8988T (cell line): ENCODE measurements at regions not wholly inside any gene's neighbourhood (a gene's known extent, or its start where the extent isn't known, plus 50 kb on each side); places are given as distances from the start of the nearest gene placed in this dataset.

Experiments used
- DNase-seq: peaks from one replicate; pipeline ENCODE4 v3.0.0; 2011

DNA sequence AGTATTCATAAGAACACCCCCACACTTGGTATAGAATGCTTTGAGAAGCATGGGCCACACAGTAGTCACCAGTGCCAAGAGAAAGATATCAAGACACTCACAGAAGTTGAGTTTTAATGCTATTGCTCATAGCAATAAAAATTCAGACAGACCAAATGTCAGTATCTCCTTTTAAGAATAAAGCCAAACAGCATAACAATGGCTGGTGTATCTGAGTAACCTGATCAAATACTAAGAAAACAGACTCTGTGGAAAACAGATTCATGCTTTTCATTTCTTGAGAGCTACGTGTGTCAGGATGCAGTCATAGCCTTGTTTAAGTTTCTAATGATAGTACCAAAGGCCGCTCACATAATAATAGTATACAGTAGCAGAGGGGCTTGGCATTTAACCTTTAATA is 778.5 kb downstream of the MECOM start:
- no peak for DNase-seq

GRCh38 chr3:168884353-168884903 is 779.1 kb downstream of the MECOM start:
- DNase-seq = no peak

- DNase-seq = no peak
Measured at GRCh38 chr3:168883145-168883544, 780.4 kb downstream of the MECOM start.

- DNase-seq = no peak
Measured at GRCh38 chr3:168881804-168882203, 781.7 kb downstream of the MECOM start.

- DNase-seq = no peak
Measured at GRCh38 chr3:168878655-168879054, 782.9 kb upstream of the GOLIM4 start.

DNA sequence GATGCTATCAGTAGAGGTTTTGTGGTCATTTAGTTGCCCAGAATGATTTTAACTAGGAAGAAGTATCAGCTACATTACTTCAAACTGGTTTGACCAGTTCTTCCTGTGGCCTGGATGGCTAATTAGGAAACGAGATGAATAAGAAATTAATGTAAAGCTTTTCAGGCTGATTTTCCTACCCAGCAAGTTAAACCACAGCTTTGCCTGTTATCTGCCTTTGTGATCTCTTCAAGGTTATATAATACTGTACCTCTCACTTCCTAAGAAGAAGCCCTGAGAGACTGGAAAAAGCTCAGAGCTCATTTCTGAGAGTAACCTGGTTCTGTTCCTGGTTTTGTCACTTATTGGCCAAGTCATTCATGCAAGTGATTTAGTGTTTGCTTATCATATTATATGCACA is 782.2 kb upstream of the GOLIM4 start:
- no peak for DNase-seq

DNA sequence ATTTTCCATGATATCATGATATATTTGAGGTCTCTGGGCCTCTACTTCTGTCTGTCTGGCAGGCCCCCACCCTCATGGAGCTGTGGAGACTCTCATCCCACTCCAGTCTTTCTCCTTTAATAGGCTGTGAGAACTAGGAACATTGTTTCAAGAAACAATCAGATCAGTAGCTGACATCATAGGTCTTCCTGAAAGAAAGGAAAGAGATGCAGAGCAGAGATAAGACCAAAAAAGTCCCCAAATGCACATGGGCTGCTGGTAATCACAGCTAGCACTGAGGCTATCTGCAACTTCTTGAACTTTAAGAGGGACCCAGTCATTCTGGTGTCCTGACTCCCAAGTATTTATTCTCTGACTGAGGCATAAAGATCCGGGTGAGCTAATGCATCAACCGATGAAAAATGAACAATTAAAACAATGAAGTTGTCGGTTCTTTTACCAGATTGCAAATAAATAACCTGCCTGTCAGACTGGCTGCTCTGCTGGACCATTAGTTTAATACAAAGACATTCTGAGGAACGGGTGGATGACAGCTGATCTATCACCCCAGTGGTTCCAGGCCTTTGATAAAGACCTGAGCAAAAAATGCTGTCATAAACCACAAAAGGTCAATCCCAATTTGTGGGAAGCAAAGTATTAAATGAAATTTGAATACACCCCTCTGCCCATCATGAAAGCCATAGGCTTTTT is 780.8 kb upstream of the GOLIM4 start:
- no peak for DNase-seq

DNA sequence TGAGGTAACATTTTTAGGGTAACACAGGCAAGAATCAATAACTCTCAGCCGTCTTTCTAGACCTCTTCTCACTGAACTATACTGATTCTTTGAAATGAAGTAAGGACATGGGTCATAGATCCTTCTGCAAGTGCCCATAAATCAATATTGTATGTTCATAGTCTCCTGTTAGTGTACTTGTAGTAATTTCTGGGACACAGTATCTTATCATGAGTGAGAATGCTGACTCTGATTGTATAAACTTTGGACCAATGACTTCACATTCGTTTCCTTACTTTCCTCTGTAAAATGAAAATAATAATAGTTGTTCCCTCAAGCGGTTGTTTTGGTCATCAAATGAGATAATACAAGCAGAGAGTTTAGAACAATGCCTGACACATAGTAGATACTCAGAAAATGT is 777.1 kb upstream of the GOLIM4 start:
- DNase-seq = no peak

DNA sequence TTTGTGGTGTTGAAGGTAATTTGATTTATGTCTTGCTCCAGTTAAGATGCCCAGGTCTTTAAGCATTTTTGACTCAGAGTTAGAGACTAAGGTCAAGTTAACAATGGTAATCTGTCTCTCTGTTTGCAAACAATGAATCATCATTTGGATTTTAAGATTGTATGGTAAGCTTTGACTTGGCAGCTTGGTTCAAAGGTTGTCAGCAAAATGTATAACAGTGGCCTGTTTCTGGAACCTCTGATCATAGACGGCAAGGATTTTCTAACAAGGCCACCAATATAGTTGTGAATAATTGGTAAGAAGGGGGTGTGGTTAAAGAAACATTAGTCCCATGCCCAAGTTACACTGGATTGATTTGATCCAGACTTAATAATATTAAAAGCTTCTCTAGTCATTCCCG is 775.2 kb upstream of the GOLIM4 start:
- DNase-seq = no peak

GRCh38 chr3:168865022-168865551 is 769.4 kb upstream of the GOLIM4 start:
- DNase-seq = no peak

DNA sequence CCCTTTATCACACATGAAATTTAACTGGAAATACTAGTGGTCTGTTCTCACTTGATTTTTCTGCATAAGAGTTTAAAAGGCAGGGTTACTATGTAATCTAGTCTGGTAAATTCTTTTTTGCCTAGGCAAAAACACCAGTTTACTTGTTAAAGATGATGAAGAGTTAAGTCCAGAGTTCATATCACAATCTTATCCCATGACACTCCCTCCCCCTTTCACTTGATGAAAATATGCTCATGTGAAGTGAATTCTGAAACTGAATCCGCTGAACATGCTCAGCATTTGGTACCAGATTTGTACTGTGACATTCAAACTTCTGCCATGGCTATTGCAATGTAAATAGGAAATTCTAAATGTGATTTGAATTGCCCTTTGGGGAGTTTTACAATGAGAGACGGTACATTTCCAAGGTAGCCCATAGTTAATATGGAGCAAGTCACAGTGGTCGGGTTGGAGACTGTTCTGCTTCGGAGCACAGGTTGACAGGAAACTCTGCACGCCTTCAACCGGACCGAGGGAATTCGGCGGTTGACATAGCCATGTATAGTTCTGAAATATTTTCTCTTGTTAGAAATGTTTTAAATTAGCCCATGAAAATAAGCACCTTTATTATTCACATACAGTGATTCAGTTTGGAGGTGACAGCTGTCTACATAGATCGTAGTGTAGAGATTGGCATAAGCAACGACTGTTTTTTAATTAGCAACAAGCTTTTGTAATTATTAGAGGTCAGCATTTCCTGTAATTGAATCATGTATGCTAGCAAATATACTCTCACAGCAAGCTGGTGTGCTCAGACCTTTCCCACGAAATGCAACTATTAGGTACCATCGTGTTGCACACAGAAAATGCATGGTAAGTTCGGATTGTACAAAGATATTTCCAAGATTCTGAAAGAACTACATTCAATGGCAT is 768.6 kb upstream of the GOLIM4 start:
- DNase-seq = no peak

DNA sequence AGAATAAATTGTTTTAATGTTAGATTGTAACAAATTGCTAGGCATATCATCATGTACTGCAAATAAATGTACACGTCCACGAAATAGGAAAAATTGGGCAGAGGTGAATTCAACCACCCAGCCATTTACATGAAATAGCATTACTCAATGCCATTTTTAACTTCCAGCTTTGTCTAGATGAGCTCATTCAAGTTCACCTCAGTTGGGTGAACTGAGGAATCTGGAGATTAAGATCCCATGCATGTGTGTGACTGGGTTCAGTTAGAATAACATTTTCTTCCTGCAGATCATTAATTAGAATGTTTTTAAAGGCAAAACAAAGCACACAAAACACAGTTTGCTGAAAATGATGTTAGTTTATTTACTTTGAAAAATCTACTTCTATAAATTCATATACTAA is 767.8 kb upstream of the GOLIM4 start:
- DNase-seq = no peak

DNA sequence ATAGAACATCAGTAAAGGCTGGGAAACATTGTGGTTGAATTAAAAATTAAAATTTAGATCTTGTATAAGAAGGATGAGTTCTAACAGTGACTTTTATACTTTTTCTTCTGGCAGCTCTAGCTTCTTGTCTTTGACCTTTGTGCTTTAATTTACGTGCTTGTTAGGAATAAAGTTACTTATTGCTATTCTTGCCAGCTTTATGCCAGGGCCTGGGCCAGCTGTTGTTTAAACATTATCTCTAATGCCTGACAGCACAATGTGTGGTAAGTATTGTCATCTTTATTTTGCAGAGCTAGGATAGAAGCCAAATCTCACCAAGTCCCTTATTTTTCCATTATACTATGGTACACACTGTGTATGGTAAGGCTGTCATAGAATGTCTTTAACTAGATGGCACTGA is 766.7 kb upstream of the GOLIM4 start:
- DNase-seq = no peak

GRCh38 chr3:168860592-168860991 is 764.9 kb upstream of the GOLIM4 start:
- no peak for DNase-seq

DNA sequence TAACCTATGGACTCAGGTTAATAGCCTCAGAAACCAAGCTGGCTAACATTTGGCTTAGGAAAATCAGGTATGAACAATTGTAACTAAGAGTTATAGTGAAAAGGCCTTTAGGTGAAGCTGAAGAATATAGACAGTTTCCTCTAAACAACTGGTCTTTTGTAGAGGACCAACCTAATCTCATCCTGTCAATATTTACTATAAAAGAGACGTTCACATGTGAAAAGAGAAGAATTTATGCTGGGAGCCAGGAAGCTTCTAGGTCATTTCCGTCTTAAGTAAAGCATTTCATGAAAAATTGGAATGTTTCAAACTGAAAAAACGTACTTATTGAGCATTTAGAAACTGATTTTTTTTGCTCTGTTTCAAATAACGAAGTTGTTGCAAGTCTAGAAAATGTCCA is 764.3 kb upstream of the GOLIM4 start:
- no peak for DNase-seq

DNA sequence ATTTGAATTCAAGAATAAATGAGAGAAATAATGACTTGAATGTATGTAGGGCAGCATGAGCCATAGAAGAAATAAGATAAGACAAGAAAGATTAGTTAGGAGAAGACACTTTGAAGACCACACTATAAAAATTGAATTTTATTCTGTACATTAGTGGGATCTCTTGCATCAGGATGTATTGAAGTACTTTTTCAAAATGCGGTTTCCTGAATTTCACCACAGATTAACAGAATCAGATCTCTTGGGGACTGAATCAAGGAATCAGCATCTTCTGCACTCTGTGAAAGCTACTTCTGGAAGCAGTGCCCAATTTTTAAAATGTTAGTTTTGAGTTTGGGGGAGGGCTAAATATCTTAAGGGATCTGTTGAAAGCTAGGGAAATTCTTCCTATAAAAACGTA is 763.9 kb upstream of the GOLIM4 start:
- DNase-seq = no peak

DNA sequence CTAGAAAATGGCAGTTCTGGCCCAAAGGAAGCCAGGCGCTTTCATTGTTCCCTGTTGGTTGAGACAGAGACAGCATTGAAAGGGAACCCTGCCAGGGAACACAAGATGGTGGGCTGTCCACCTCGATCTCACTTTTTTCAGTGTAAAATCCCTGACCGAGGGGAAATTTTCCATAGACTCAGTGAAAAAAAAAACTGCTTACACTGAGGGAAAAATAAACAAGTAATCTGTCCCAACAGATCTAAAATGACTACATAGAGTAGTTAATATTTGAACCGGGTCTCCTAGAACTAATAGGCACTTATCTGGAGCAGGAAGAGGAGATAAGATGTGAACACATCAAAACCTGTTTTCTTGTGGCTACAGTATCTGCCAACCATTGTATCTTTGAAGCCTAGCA is 763.4 kb upstream of the GOLIM4 start:
- no peak for DNase-seq

- no peak for DNase-seq
Measured at GRCh38 chr3:168858327-168858726, 762.6 kb upstream of the GOLIM4 start.

DNA sequence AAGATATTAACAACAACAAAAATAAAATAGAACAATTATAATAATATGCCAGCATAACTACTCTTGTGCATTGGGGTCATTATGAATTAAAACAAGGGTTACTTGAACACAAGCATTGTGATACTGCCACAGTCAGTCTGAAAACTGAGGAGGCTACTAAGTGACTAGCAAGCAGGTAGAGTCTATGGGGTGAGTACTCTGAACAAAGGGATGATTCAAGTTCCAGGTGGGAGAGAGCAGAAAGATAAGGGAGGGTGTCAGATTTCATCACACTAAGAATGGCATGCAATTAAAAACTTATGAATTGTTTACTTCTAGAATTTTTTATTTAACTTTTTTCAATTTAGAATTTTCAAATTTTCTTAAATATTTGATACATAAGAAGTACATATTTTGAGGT is 754.4 kb upstream of the GOLIM4 start:
- DNase-seq = no peak

DNA sequence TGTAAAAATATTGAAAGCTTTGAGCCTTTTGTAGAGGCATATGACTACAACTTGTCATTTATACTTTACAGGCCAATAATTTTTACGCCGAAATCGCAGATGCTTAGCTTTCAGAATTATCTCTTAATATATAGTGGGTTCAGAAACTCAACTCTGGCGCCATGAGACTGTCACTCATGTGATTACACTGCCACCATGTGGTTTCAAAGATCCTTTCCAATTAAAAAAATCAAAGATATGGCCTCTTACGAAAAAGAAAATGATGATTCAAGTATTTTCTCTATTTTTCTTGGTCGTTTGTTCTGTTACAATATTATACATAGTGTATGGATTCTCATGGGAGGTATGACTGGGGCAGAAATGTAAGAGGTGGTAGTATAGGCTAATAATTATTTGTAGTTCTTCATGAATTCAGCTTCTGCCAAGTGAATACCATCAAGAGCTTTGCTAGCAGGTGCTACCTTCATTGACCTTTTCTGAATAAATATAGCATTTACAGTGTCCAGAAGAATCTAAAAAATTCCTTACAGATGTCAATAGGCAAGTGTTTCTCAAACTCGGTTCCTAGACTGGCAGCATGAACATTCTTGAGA is 751.7 kb upstream of the GOLIM4 start:
- no peak for DNase-seq

DNA sequence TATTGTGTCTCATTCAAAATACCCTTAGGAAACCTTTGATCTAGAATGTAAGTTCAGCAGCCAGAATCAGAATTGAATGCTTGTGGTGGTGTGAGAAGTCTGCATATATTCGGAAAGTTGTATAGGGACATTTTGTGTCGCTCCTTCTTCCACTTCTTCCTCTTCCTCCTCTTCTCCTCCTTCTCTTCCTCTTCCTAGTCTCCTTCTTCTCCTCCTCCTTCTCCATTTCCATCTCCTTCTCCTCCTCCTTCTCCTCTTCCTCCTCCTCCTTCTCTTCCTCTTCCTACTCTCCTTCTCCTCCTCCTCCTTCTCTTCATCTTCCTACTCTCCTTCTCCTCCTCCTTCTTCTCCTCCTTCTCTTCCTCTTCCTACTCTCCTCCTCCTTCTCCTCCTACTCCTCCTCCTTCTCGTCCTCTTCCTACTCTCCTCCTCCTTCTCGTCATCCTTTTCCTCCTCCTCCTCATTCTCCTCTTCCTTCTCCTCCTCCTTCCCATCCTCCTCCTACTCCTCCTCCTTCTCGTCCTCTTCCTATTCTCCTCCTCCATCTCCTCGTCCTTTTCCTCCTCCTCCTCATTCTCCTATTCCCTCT is 749.3 kb upstream of the GOLIM4 start:
- DNase-seq = no peak

DNA sequence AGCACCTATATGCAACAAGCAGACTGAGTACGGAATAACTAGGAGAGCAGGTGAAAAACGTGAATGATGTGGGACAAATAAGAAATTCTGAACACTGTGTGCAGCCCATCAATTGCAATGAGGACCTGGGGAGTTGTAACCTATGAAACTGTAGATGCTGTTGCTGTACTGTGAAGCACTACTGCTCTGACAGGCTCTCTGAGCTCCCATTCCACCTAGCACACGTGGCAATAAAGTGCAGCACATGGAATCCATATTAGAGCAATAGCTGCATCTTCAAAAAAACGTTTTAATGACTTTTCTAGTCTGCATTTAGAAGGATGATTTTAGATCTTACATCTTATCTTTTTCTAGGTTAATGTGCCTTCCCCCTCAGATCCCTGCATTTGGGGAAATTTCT is 748.7 kb upstream of the GOLIM4 start:
- no peak for DNase-seq

GRCh38 chr3:168843481-168843880 is 747.8 kb upstream of the GOLIM4 start:
- no peak for DNase-seq
